ENCODE measurements at regions not wholly inside any gene's neighbourhood (a gene's known extent, or its start where the extent isn't known, plus 50 kb on each side); places are given as distances from the start of the nearest gene placed in this dataset.
A peak's percentile ranks its signal among the peaks of the same experiment; 100 is the strongest.

GRCh38 chr18:28657961-28658360, 481.0 kb upstream of the CDH2 start:
- Histone ChIP-seq H3K27me3 (replicated peaks; ENCODE audit: insufficient read depth, low read depth, low read length, poor library complexity) (no peaks in the 10 kb centered on the region), H3K9me3 (ENCODE audit: low read depth, low read length, poor library complexity, severe bottlenecking) (no peaks in the 10 kb centered on the region), H3K27ac (ENCODE audit: low read depth, low read length, poor library complexity, severe bottlenecking) (no peak overlapping the region), H3K4me3 (ENCODE audit: low read depth, low read length, poor library complexity, severe bottlenecking) (no peak overlapping the region), H3K4me1 (ENCODE audit: insufficient read depth, low read length, poor library complexity, severe bottlenecking) (no peaks in the 10 kb centered on the region), H3K36me3 (ENCODE audit: insufficient read depth, low read length, poor library complexity, severe bottlenecking) (no peaks in the 10 kb centered on the region)
- ChIA-PET CTCF (no interaction called here), POLR2A (ENCODE audit: low non-redundant PET) (no interaction called here)
- TF ChIP-seq EZH2 (IDR thresholded peaks at IDR 0.05; ENCODE audit: borderline replicate concordance, low read depth, low read length, poor library complexity, severe bottlenecking), result no peak
- TF ChIP-seq CTCF (conservative IDR thresholded peaks at IDR 0.05; ENCODE audit: low read depth, low read length), result no peak
- no TSS peak for BruUV-seq (replicated peaks)
- DNase-seq (ENCODE audit: low spot score), result peak; percentile 23
- intact Hi-C loops (cut with micrococcal nuclease; ENCODE audit: unreplicated experiment), result no loop called here

GRCh38 chr18:28652654-28653053, 475.7 kb upstream of the CDH2 start:
- Histone ChIP-seq H3K27ac (ENCODE audit: low read depth, low read length, poor library complexity, severe bottlenecking) (no peak overlapping the region), H3K4me3 (ENCODE audit: low read depth, low read length, poor library complexity, severe bottlenecking) (no peak overlapping the region), H3K9me3 (ENCODE audit: low read depth, low read length, poor library complexity, severe bottlenecking) (no peaks in the 10 kb centered on the region), H3K27me3 (replicated peaks; ENCODE audit: insufficient read depth, low read depth, low read length, poor library complexity) (no peaks in the 10 kb centered on the region), H3K4me1 (ENCODE audit: insufficient read depth, low read length, poor library complexity, severe bottlenecking) (no peaks in the 10 kb centered on the region), H3K36me3 (ENCODE audit: insufficient read depth, low read length, poor library complexity, severe bottlenecking) (no peaks in the 10 kb centered on the region)
- CTCF ChIA-PET, result no interaction called here
- intact Hi-C loops (cut with micrococcal nuclease; ENCODE audit: unreplicated experiment), result no loop called here
- POLR2A ChIA-PET (ENCODE audit: low non-redundant PET), result no interaction called here
- no peak for DNase-seq (ENCODE audit: low spot score)
- BruUV-seq (replicated peaks), result no TSS peak
- TF ChIP-seq CTCF (conservative IDR thresholded peaks at IDR 0.05; ENCODE audit: low read depth, low read length), result no peak
- no peak for TF ChIP-seq EZH2 (IDR thresholded peaks at IDR 0.05; ENCODE audit: borderline replicate concordance, low read depth, low read length, poor library complexity, severe bottlenecking)

- H3K27me3 ChIP-seq (replicated peaks; ENCODE audit: insufficient read depth, low read depth, low read length, poor library complexity), result no peaks in the 10 kb centered on the region
- no peak for TF ChIP-seq CTCF (conservative IDR thresholded peaks at IDR 0.05; ENCODE audit: low read depth, low read length)
- no peak for TF ChIP-seq EZH2 (IDR thresholded peaks at IDR 0.05; ENCODE audit: borderline replicate concordance, low read depth, low read length, poor library complexity, severe bottlenecking)
- BruUV-seq (replicated peaks), result no TSS peak
- H3K36me3 ChIP-seq (ENCODE audit: insufficient read depth, low read length, poor library complexity, severe bottlenecking), result no peaks in the 10 kb centered on the region
- intact Hi-C loops (cut with micrococcal nuclease; ENCODE audit: unreplicated experiment), result no loop called here
- no peaks in the 10 kb centered on the region for H3K4me1 ChIP-seq (ENCODE audit: insufficient read depth, low read length, poor library complexity, severe bottlenecking)
- no peak overlapping the region for H3K4me3 ChIP-seq (ENCODE audit: low read depth, low read length, poor library complexity, severe bottlenecking)
- POLR2A ChIA-PET (ENCODE audit: low non-redundant PET), result no interaction called here
- H3K27ac ChIP-seq (ENCODE audit: low read depth, low read length, poor library complexity, severe bottlenecking), result no peak overlapping the region
- no peak for DNase-seq (ENCODE audit: low spot score)
- H3K9me3 ChIP-seq (ENCODE audit: low read depth, low read length, poor library complexity, severe bottlenecking), result no peaks in the 10 kb centered on the region
- CTCF ChIA-PET, result no interaction called here
Observed at GRCh38 chr18:28651298-28651697, 474.4 kb upstream of the CDH2 start.

All from A673 (cell line).